ENCODE measurements at regions not wholly inside any gene's neighbourhood (a gene's known extent, or its start where the extent isn't known, plus 50 kb on each side); places are given as distances from the start of the nearest gene placed in this dataset.
A peak's percentile ranks its signal among the peaks of the same experiment; 100 is the strongest.

DNA sequence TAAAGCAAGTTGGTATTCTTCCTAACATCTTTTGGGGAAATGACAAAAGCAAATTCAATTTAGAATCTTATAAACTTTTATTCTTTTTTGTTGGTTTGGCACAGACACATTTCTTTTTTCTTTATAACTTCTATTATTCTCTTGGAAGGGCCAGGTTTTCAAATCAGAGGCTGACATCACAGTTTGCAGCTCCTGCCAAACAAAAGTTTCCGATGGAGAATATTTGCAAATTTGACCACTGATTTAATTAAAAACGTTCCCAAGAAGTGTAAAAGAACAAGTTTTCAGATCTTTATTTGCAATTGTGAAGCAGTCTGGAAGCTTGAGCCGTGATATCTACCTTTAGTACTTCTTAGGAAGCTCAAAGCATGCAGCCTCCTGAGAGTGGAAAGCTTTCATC lies 53.8 kb upstream of the CD83 start (continued):
- TF ChIP-seq, protein P1, sequence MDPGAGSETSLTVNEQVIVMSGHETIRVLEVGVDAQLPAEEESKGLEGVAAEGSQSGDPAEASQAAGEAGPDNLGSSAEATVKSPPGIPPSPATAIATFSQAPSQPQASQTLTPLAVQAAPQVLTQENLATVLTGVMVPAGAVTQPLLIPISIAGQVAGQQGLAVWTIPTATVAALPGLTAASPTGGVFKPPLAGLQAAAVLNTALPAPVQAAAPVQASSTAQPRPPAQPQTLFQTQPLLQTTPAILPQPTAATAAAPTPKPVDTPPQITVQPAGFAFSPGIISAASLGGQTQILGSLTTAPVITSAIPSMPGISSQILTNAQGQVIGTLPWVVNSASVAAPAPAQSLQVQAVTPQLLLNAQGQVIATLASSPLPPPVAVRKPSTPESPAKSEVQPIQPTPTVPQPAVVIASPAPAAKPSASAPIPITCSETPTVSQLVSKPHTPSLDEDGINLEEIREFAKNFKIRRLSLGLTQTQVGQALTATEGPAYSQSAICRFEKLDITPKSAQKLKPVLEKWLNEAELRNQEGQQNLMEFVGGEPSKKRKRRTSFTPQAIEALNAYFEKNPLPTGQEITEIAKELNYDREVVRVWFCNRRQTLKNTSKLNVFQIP (CRISPR knock-in tag; IDR thresholded peaks at IDR 0.05; ENCODE audit: borderline replicate concordance, low read depth): no peak

DNA sequence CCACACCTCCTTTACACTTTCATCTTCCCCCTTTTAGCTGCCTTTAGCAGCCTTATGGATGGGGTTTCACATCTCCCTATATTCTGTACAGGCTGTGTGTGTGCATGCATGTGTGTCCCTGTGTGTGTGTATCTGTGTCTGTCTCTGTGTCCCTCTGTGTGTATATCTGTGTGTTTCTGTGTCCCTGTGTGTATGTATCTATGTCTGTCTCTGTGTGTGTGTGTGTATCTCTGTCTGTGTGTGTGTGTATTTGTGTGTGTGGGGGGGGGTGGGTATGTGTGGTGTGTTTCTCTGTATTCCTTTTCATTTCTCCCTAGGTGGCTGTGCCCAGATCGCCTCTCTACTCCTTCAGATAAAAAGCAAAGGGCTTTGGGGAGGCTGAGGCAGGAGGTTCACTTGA lies 52.2 kb upstream of the CD83 start:
- TF ChIP-seq SNAI2 (CRISPR knock-in tag; IDR thresholded peaks at IDR 0.05): no peak
- no peak for TF ChIP-seq ZNF565 (CRISPR knock-in tag; conservative IDR thresholded peaks at IDR 0.05; ENCODE audit: low read depth)
- no peak for TF ChIP-seq CSDC2 (CRISPR knock-in tag; IDR thresholded peaks at IDR 0.05)
- TF ChIP-seq ESRRG (CRISPR knock-in tag; IDR thresholded peaks at IDR 0.05): no peak
- TF ChIP-seq ZFP30 (CRISPR knock-in tag; IDR thresholded peaks at IDR 0.05): no peak

DNA sequence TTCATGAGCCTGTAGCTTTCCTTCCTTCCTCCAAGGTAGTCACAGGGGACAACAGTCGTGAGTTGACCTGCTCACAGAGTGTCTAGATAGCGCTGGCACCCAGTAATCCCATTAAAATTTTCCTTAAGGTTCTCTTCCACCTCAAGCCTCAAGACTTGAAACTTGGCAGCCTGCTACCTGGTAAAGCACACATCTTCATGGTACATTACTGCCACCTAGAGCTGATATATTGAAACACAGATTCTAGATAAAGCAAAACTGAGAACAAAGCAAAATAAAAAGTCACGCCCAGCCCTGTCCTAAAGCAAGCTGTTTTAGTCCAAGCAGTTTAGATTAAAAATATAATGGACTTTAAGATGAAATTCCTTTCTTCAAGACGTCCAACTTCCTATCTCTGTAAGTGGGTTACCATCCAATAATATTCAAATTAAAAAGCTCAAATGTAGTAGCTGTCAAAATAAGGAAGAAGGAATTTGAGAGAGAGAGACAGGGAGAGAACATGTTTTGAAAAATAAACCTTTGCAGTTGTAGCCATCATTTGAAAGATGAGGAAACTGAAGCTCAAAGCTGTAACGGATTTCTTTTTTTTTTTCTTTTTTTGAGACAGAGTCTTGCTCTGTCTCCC lies 50.7 kb upstream of the CD83 start:
- peak; percentile 94 for ATAC-seq
- TF ChIP-seq GLIS3 (CRISPR knock-in tag; IDR thresholded peaks at IDR 0.05): no peak
- no peak for TF ChIP-seq PPARA (CRISPR knock-in tag; IDR thresholded peaks at IDR 0.05; ENCODE audit: borderline replicate concordance)
- TF ChIP-seq, protein P2, sequence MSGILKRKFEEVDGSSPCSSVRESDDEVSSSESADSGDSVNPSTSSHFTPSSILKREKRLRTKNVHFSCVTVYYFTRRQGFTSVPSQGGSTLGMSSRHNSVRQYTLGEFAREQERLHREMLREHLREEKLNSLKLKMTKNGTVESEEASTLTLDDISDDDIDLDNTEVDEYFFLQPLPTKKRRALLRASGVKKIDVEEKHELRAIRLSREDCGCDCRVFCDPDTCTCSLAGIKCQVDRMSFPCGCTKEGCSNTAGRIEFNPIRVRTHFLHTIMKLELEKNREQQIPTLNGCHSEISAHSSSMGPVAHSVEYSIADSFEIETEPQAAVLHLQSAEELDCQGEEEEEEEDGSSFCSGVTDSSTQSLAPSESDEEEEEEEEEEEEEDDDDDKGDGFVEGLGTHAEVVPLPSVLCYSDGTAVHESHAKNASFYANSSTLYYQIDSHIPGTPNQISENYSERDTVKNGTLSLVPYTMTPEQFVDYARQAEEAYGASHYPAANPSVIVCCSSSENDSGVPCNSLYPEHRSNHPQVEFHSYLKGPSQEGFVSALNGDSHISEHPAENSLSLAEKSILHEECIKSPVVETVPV (CRISPR knock-in tag; IDR thresholded peaks at IDR 0.05): no peak
- TF ChIP-seq CSDC2 (CRISPR knock-in tag; IDR thresholded peaks at IDR 0.05): no peak
- TF ChIP-seq SNAI2 (CRISPR knock-in tag; IDR thresholded peaks at IDR 0.05): no peak
- TF ChIP-seq, protein P1 (CRISPR knock-in tag; IDR thresholded peaks at IDR 0.05; ENCODE audit: borderline replicate concordance, low read depth): no peak
- no peak for TF ChIP-seq ZFP30 (CRISPR knock-in tag; IDR thresholded peaks at IDR 0.05)

More for the DNA sequence above, 52.2 kb upstream of the CD83 start:
- ATAC-seq: no peak

DNA sequence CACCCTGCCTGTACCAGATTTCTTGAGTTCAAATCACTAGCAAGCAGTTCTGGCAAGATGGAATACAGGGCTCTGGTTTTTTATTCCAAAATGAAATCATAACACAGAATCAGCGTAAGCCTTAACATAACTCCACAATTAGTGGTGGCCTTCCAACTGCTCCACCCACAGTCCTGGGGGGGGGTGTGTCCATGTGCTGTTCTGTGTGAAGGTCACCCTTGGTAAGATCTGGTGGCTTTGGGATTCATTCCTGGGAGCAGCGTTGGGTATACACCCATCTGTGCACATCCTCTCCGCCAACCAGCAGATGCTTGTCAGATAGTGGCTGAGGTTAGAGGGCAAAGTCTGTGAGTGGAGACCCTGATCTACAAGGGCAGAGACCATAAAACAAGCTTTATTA lies 49.9 kb upstream of the CD83 start:
- TF ChIP-seq ZC3H10 (CRISPR knock-in tag; IDR thresholded peaks at IDR 0.05) (no peak), PPARA (CRISPR knock-in tag; IDR thresholded peaks at IDR 0.05; ENCODE audit: borderline replicate concordance) (no peak), CSDC2 (CRISPR knock-in tag; IDR thresholded peaks at IDR 0.05) (no peak), GLIS3 (CRISPR knock-in tag; IDR thresholded peaks at IDR 0.05) (no peak), ZNF70 (CRISPR knock-in tag; IDR thresholded peaks at IDR 0.05) (no peak), ZNF8 (CRISPR knock-in tag; IDR thresholded peaks at IDR 0.05) (no peak), RARB (CRISPR knock-in tag; IDR thresholded peaks at IDR 0.05) (no peak), ZFP30 (CRISPR knock-in tag; IDR thresholded peaks at IDR 0.05) (no peak), OSR1 (CRISPR knock-in tag; IDR thresholded peaks at IDR 0.05) (no peak)
- TF ChIP-seq, protein P3, sequence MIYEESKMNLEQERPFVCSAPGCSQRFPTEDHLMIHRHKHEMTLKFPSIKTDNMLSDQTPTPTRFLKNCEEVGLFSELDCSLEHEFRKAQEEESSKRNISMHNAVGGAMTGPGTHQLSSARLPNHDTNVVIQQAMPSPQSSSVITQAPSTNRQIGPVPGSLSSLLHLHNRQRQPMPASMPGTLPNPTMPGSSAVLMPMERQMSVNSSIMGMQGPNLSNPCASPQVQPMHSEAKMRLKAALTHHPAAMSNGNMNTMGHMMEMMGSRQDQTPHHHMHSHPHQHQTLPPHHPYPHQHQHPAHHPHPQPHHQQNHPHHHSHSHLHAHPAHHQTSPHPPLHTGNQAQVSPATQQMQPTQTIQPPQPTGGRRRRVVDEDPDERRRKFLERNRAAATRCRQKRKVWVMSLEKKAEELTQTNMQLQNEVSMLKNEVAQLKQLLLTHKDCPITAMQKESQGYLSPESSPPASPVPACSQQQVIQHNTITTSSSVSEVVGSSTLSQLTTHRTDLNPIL (CRISPR knock-in tag; IDR thresholded peaks at IDR 0.05; ENCODE audit: low read depth): no peak
- TF ChIP-seq, protein P4, sequence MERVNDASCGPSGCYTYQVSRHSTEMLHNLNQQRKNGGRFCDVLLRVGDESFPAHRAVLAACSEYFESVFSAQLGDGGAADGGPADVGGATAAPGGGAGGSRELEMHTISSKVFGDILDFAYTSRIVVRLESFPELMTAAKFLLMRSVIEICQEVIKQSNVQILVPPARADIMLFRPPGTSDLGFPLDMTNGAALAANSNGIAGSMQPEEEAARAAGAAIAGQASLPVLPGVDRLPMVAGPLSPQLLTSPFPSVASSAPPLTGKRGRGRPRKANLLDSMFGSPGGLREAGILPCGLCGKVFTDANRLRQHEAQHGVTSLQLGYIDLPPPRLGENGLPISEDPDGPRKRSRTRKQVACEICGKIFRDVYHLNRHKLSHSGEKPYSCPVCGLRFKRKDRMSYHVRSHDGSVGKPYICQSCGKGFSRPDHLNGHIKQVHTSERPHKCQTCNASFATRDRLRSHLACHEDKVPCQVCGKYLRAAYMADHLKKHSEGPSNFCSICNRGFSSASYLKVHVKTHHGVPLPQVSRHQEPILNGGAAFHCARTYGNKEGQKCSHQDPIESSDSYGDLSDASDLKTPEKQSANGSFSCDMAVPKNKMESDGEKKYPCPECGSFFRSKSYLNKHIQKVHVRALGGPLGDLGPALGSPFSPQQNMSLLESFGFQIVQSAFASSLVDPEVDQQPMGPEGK (CRISPR knock-in tag; IDR thresholded peaks at IDR 0.05; ENCODE audit: borderline replicate concordance): no peak
- TF ChIP-seq, protein P1 (CRISPR knock-in tag; IDR thresholded peaks at IDR 0.05; ENCODE audit: borderline replicate concordance, low read depth): no peak
- peak; percentile 13; the same call in 2 of the 3 replicates for ATAC-seq

Data from SK-N-SH treated with all-trans-retinoic acid at 6 μM for 48 hours (cell line).